HG02943 (cell line): ENCODE measurements at regions not wholly inside any gene's neighbourhood (a gene's known extent, or its start where the extent isn't known, plus 50 kb on each side); places are given as distances from the start of the nearest gene placed in this dataset.

Experiments
- ATAC-seq: cut with Tn5 transposase; IDR thresholded peaks from one replicate; pipeline ENCODE4 v1.9.1; 2021; ENCODE audit warnings: mild to moderate bottlenecking, low read depth, moderate library complexity; ENCODE audit not compliant: unreplicated experiment

- no peak for ATAC-seq
These were observed 58.8 kb upstream of the NUDT4 start for GRCh38 chr12:93318720-93319522.

- ATAC-seq, result no peak
These were observed 58.1 kb upstream of the NUDT4 start for GRCh38 chr12:93319523-93320050.

GRCh38 chr12:93322784-93323183, 54.9 kb upstream of the NUDT4 start:
- ATAC-seq, result no peak

DNA sequence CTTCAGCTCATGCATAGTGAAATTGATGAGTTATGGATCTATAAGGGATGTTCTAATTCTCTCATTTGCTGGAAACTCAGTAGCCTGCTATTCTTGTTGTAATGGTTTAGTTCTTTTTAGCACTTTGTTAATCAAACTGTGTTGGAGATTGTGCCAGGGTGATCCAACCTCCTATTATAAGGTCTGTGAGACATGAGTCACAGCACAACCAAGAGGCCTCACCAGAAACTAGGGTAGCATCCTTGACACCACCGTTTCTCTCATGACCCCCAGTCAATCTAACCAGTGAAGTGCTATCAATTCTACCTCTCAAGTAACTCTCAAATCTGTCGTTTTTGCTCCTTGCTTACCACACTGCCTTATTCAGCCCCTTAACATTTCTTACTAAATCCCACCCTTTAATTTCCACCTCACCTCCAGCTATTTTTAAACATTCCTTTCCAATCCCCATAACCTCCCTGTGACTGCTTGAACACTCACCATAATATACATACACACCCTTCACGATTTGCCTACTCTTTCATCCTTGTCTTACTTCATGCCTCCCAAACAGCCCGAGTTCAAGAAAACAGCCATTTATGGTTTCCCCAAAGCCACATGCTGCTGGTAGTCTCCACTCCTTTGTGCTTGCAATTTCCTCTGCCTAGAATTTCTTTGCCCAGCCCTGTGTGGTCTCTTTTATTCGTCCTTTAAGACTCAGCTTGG, 53.9 kb upstream of the NUDT4 start:
- no peak for ATAC-seq

DNA sequence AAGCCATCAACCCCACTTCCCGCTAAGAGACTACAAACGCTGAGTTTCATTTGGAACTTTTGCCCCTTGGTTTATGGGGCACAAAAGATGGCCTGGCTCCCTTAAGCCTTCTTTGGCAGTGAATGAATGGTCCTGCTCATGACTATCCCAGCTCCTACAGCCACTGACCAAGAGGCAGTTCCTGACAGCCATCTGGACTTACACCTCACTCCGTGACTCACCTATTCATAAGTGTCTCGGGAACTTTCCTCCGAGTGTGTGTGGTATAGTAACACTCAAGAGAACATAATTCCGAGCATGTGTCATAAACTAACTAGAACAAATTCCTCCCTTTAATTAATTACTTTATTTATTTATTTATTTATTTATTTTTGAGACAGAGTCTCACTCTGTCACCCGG, 51.9 kb upstream of the NUDT4 start:
- no peak for ATAC-seq
